ENCODE measurements at regions not wholly inside any gene's neighbourhood (a gene's known extent, or its start where the extent isn't known, plus 50 kb on each side); places are given as distances from the start of the nearest gene placed in this dataset.
"Not testable (repeated sequence)": the region's sequence is repeated elsewhere in the genome, so short reads cannot be mapped to it uniquely, and the experiment has no call there.

DNA sequence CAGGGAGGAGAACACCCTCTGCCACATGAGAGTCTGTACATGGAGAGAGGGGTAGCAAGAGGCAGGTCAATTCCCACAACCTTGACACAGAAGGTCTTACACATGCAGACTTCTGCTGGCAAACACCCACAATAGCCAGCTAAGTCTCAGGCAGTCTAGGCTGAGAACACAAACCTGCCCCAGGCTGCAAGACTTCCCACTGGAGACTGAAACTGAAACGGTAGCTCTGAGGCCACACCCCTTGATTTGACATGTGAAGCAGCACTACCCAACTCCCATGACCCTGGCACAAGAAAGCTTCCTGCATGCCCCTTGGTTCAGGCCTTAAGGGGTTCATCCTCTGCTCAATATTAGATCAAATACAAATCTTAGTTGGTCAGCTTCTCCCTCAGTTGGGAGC is 237.8 kb upstream of the NPAP1 start:
- H3K9me3 ChIP-seq (ENCODE audit: control insufficient read depth in 1 of 2, low read length in 2 of 2); H3K27me3 ChIP-seq (ENCODE audit: low read depth, low read length); H3K36me3 ChIP-seq (ENCODE audit: control insufficient read depth in 1 of 2, insufficient read depth in 2 of 2, low read length in 2 of 2); H3K4me3 ChIP-seq (ENCODE audit: low read depth in 1 of 2, low read length in 2 of 2); H3K27ac ChIP-seq (ENCODE audit: low read length); H3K4me1 ChIP-seq (ENCODE audit: control insufficient read depth in 1 of 2, insufficient read depth in 2 of 2, low read length in 2 of 2): not testable (repeated sequence)

GRCh38 chr15:24477107-24478025 is 198.2 kb upstream of the NPAP1 start:
- H3K27me3 ChIP-seq (ENCODE audit: low read depth, low read length); H3K4me3 ChIP-seq (ENCODE audit: low read depth in 1 of 2, low read length in 2 of 2); H3K9me3 ChIP-seq (ENCODE audit: control insufficient read depth in 1 of 2, low read length in 2 of 2); H3K4me1 ChIP-seq (ENCODE audit: control insufficient read depth in 1 of 2, insufficient read depth in 2 of 2, low read length in 2 of 2); H3K36me3 ChIP-seq (ENCODE audit: control insufficient read depth in 1 of 2, insufficient read depth in 2 of 2, low read length in 2 of 2); H3K27ac ChIP-seq (ENCODE audit: low read length): not testable (repeated sequence)

DNA sequence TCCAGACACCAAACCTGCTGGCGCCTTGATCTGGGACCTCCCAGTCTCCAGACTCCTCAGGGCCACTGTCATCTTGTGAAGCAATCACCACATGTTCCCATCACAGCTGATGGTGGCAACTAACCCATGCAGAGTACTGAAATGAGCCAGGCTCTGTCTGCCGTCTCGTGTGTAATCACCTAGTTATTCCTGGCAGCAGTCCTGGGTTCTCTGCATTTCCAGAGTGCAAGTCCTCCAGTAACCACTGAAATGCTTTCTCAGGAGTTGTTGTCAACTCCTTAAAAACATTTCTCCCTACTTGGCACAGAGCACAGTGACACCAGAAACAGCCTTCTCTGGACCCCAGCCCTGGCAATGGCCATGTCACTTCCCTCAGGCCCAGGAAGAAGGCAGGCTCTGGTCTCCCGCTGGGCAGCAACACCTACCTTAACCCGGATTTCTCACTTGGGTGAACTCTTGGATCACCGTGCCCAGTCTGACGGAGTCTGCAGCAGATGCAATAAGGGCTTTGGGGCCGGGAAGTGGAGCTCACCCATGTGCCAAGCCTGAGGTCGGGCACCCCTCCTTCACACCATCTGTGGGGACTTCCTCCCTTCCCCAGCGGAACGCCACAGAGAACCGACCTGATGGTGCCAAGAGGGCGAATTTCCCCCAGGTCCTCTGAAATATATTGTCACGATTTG is 189.5 kb upstream of the NPAP1 start:
- H3K27ac ChIP-seq (ENCODE audit: low read length); H3K27me3 ChIP-seq (ENCODE audit: low read depth, low read length); H3K36me3 ChIP-seq (ENCODE audit: control insufficient read depth in 1 of 2, insufficient read depth in 2 of 2, low read length in 2 of 2); H3K4me1 ChIP-seq (ENCODE audit: control insufficient read depth in 1 of 2, insufficient read depth in 2 of 2, low read length in 2 of 2); H3K9me3 ChIP-seq (ENCODE audit: control insufficient read depth in 1 of 2, low read length in 2 of 2); H3K4me3 ChIP-seq (ENCODE audit: low read depth in 1 of 2, low read length in 2 of 2): not testable (repeated sequence)

DNA sequence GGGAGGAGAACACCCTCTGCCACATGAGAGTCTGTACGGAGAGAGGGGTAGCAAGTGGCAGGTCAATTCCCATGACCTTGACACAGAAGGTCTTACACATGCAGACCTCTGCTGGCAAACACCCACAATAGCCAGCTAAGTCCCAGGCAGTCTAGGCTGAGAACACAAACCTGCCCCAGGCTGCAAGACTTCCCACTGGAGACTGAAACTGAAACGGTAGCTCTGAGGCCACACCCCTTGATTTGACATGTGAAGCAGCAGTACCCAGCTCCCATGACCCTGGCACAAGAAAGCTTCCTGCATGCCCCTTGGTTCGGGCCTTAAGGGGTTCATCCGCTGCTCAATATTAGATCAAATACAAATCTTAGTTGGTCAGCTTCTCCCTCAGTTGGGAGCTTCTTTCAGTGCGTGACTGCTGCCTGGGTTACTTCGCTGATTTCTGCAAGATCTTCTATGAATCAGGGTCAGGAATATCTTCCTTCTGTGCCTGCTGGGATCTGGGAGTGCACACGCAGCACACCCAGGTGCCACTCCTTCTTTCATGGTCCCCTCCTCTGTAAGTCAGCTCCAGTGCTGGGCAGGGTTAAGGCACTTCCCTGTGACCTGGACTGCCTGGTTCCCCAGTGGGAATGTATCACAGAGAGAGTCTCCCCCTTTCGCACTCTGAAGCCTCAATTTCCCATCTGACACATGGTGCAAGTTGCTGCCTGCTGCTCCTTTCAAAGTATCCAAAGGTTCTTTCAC is 187.2 kb upstream of the NPAP1 start:
- H3K27ac ChIP-seq (ENCODE audit: low read length); H3K4me1 ChIP-seq (ENCODE audit: control insufficient read depth in 1 of 2, insufficient read depth in 2 of 2, low read length in 2 of 2); H3K9me3 ChIP-seq (ENCODE audit: control insufficient read depth in 1 of 2, low read length in 2 of 2); H3K4me3 ChIP-seq (ENCODE audit: low read depth in 1 of 2, low read length in 2 of 2); H3K36me3 ChIP-seq (ENCODE audit: control insufficient read depth in 1 of 2, insufficient read depth in 2 of 2, low read length in 2 of 2); H3K27me3 ChIP-seq (ENCODE audit: low read depth, low read length): not testable (repeated sequence)

- H3K4me1 ChIP-seq (ENCODE audit: control insufficient read depth in 1 of 2, insufficient read depth in 2 of 2, low read length in 2 of 2); H3K27me3 ChIP-seq (ENCODE audit: low read depth, low read length); H3K36me3 ChIP-seq (ENCODE audit: control insufficient read depth in 1 of 2, insufficient read depth in 2 of 2, low read length in 2 of 2); H3K4me3 ChIP-seq (ENCODE audit: low read depth in 1 of 2, low read length in 2 of 2); H3K9me3 ChIP-seq (ENCODE audit: control insufficient read depth in 1 of 2, low read length in 2 of 2); H3K27ac ChIP-seq (ENCODE audit: low read length): not testable (repeated sequence)
Observed at GRCh38 chr15:24505216-24505615, 170.4 kb upstream of the NPAP1 start.

- H3K36me3 ChIP-seq (ENCODE audit: control insufficient read depth in 1 of 2, insufficient read depth in 2 of 2, low read length in 2 of 2); H3K4me3 ChIP-seq (ENCODE audit: low read depth in 1 of 2, low read length in 2 of 2); H3K27ac ChIP-seq (ENCODE audit: low read length); H3K4me1 ChIP-seq (ENCODE audit: control insufficient read depth in 1 of 2, insufficient read depth in 2 of 2, low read length in 2 of 2); H3K9me3 ChIP-seq (ENCODE audit: control insufficient read depth in 1 of 2, low read length in 2 of 2); H3K27me3 ChIP-seq (ENCODE audit: low read depth, low read length): not testable (repeated sequence)
Observed at GRCh38 chr15:24509714-24510113, 165.9 kb upstream of the NPAP1 start.

GRCh38 chr15:24511598-24511997 is 164.0 kb upstream of the NPAP1 start:
- not testable (repeated sequence) for H3K27me3 ChIP-seq (ENCODE audit: low read depth, low read length)

GRCh38 chr15:24518772-24519171 is 156.8 kb upstream of the NPAP1 start:
- H3K27me3 ChIP-seq (ENCODE audit: low read depth, low read length); H3K9me3 ChIP-seq (ENCODE audit: control insufficient read depth in 1 of 2, low read length in 2 of 2); H3K4me1 ChIP-seq (ENCODE audit: control insufficient read depth in 1 of 2, insufficient read depth in 2 of 2, low read length in 2 of 2); H3K4me3 ChIP-seq (ENCODE audit: low read depth in 1 of 2, low read length in 2 of 2); H3K36me3 ChIP-seq (ENCODE audit: control insufficient read depth in 1 of 2, insufficient read depth in 2 of 2, low read length in 2 of 2); H3K27ac ChIP-seq (ENCODE audit: low read length): not testable (repeated sequence)

More at GRCh38 chr15:24511598-24511997, 164.0 kb upstream of the NPAP1 start:
- H3K9me3 ChIP-seq (ENCODE audit: control insufficient read depth in 1 of 2, low read length in 2 of 2); H3K27ac ChIP-seq (ENCODE audit: low read length); H3K4me1 ChIP-seq (ENCODE audit: control insufficient read depth in 1 of 2, insufficient read depth in 2 of 2, low read length in 2 of 2); H3K36me3 ChIP-seq (ENCODE audit: control insufficient read depth in 1 of 2, insufficient read depth in 2 of 2, low read length in 2 of 2); H3K4me3 ChIP-seq (ENCODE audit: low read depth in 1 of 2, low read length in 2 of 2): not testable (repeated sequence)

- not testable (repeated sequence) for H3K4me3 ChIP-seq (ENCODE audit: low read depth in 1 of 2, low read length in 2 of 2); H3K27ac ChIP-seq (ENCODE audit: low read length); H3K27me3 ChIP-seq (ENCODE audit: low read depth, low read length)
Observed at GRCh38 chr15:24531235-24531634, 144.3 kb upstream of the NPAP1 start.

GRCh38 chr15:24534032-24534431 is 141.5 kb upstream of the NPAP1 start:
- H3K36me3 ChIP-seq (ENCODE audit: control insufficient read depth in 1 of 2, insufficient read depth in 2 of 2, low read length in 2 of 2); H3K27ac ChIP-seq (ENCODE audit: low read length); H3K27me3 ChIP-seq (ENCODE audit: low read depth, low read length); H3K9me3 ChIP-seq (ENCODE audit: control insufficient read depth in 1 of 2, low read length in 2 of 2); H3K4me3 ChIP-seq (ENCODE audit: low read depth in 1 of 2, low read length in 2 of 2); H3K4me1 ChIP-seq (ENCODE audit: control insufficient read depth in 1 of 2, insufficient read depth in 2 of 2, low read length in 2 of 2): not testable (repeated sequence)

More at GRCh38 chr15:24531235-24531634, 144.3 kb upstream of the NPAP1 start:
- not testable (repeated sequence) for H3K36me3 ChIP-seq (ENCODE audit: control insufficient read depth in 1 of 2, insufficient read depth in 2 of 2, low read length in 2 of 2); H3K4me1 ChIP-seq (ENCODE audit: control insufficient read depth in 1 of 2, insufficient read depth in 2 of 2, low read length in 2 of 2); H3K9me3 ChIP-seq (ENCODE audit: control insufficient read depth in 1 of 2, low read length in 2 of 2)

- not testable (repeated sequence) for H3K27ac ChIP-seq (ENCODE audit: low read length); H3K27me3 ChIP-seq (ENCODE audit: low read depth, low read length)
Observed at GRCh38 chr15:24557281-24557680, 118.3 kb upstream of the NPAP1 start.

More at GRCh38 chr15:24557281-24557680, 118.3 kb upstream of the NPAP1 start:
- H3K36me3 ChIP-seq (ENCODE audit: control insufficient read depth in 1 of 2, insufficient read depth in 2 of 2, low read length in 2 of 2); H3K4me1 ChIP-seq (ENCODE audit: control insufficient read depth in 1 of 2, insufficient read depth in 2 of 2, low read length in 2 of 2); H3K4me3 ChIP-seq (ENCODE audit: low read depth in 1 of 2, low read length in 2 of 2); H3K9me3 ChIP-seq (ENCODE audit: control insufficient read depth in 1 of 2, low read length in 2 of 2): not testable (repeated sequence)

Data from muscle layer of duodenum (tissue), 2 donors.